GM08714 (cell line): ENCODE measurements at regions not wholly inside any gene's neighbourhood (a gene's known extent, or its start where the extent isn't known, plus 50 kb on each side); places are given as distances from the start of the nearest gene placed in this dataset.
A peak's percentile ranks its signal among the peaks of the same experiment; 100 is the strongest.
"Not testable (repeated sequence)": the region's sequence is repeated elsewhere in the genome, so short reads cannot be mapped to it uniquely, and the experiment has no call there.

Experiments
- H3K4me3 ChIP-seq: fragments of 200-500 bp; sonication (Bioruptor generic); 2 replicates; pipeline ENCODE4 v1.5.1; 2014; ENCODE audit warnings: mild to moderate bottlenecking, low read length, inconsistent platforms
- ZNF274 ChIP-seq: IDR thresholded peaks from 2 replicates; pipeline ENCODE4 v1.6.1; 2012; ENCODE audit warnings: mild to moderate bottlenecking, low read depth, low read length

GRCh38 chr6:137290601-137291261, 71.5 kb upstream of the IFNGR1 start:
- H3K4me3 ChIP-seq, result no peak overlapping the region
- no peak for TF ChIP-seq ZNF274

GRCh38 chr6:137286916-137287315, 67.7 kb upstream of the IFNGR1 start:
- H3K4me3 ChIP-seq, result no peak overlapping the region
- TF ChIP-seq ZNF274, result no peak

GRCh38 chr6:137286368-137286767, 67.2 kb upstream of the IFNGR1 start:
- TF ChIP-seq ZNF274, result no peak
- H3K4me3 ChIP-seq, result no peak overlapping the region

DNA sequence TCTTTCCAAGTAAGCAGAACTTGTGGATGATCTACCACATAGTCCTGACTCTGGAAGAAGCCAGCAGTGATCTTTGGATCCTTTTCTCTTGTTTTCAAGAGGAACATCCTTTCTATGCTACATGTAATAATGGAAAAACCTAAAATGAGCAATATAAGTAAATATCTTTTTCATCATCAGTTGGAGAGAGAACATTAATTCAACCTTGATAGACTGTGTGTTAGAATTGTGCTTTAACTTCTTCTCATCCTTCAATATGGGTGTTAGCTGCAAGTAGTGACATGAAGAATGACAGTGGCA, 65.6 kb upstream of the IFNGR1 start:
- no peak for TF ChIP-seq ZNF274
- no peak overlapping the region for H3K4me3 ChIP-seq

DNA sequence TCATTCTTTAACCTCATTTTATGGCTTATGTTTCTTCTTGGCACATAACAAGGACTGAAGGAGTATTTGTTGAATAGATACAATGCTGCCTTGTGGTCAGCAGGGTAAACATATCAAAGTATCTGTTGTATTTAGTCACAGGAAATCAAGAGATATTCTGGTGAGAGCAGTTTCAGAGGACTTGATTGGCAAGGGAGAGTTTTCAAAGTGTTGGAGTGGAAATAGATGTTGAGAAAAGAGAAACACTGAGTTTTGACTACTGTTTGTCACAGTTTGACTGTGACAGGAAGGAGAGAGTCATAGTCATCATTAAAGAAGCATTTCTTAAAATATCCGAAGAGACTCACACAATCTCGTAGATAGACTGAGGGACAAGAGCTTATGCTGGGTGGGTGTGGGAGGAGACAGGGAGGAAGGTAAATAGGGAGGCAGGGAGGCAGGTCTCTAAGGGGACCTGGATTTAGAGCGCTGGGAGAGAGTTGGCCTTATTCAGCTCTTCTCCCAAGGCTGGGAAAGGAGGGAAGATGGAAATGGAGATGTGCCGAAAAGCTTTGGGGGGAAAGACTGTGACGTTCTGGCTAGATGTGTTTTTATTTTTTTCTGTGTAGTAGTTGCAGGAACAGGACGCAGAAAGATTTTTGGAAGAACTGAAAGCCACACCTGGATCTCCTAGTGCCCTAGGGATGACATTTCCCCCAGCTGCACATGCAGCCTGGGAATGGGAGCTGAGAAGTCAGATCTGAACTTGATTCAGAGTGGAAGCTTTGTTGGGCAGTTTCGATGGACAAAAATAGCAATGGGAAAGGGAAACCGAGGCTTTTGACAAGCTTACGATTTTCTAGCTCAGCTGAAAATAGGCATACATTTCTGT, 65.0 kb upstream of the IFNGR1 start:
- H3K4me3 ChIP-seq, result peak overlapping the region; percentile 14; the same call in 1 of the 2 replicates
- TF ChIP-seq ZNF274, result no peak

DNA sequence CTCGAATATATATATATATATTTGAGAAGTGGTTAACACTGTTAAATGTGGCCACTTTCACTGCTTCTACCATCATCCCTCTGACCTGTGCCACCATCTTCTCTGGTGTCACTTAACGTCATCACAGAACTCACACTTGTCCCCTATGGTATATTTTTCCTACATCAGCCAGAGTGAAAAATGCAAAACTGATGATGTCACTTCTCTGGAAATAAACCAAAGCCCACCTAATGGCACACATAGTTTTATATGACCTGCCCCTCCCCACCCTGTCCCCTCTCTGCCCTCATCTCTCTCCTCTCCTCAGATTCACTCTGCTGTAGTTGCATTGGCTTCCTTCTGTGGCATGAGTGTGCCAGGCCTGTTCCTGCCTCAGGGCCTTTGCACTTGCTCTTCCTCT, 63.9 kb upstream of the IFNGR1 start:
- TF ChIP-seq ZNF274, result no peak
- H3K4me3 ChIP-seq, result no peak overlapping the region

- no peak for TF ChIP-seq ZNF274
- no peak overlapping the region for H3K4me3 ChIP-seq
These were observed 63.1 kb upstream of the IFNGR1 start for GRCh38 chr6:137282254-137282653.

DNA sequence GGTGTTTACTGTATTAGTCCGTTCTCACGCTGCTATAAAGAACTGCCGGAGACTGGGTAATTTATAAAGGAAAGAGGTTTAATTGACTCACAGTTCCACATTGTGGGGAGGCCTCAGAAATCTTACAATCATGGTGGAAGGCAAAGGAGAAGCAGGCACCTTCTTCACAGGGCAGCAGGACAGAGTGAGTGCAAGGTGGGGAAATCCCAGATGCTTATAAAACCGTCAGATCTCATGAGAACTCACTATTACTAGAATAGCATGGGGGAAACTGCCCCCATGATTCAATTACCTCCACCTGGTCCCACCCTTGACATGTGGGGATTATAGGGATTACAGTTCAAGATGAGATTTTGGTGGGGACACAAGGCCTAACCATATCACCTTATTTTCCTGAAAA, 60.1 kb upstream of the IFNGR1 start:
- not testable (repeated sequence) for H3K4me3 ChIP-seq

DNA sequence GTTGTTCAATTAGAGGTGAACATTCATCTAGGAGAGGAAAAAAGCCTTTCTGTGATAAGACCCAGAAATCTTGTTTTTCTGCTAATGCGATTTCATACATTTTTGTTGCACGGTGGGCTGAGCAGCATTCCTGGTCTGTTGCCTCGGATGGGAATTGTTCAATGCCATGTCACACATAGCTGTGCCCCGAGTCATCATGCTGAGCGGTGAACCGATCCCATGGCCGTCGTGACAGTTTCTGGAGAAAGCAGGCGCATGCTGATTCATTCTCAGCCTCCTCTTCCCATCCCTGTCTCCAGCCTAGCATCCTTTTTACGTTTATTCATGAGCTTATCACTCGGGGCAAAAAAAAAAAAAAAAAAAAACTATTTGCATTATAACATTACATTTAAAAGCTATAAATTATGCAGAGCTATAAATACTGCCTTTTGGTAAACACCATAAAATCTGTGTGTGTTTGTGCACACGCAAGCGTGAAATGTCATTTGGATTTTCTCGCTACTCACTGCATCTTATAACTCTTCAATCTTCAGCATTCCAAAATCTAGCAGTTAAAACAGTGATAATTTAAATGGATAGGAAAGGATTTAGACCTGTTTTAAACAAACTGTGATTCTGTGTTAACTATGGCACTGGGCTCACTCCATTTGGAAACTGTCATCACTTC, 58.9 kb upstream of the IFNGR1 start:
- no peak for TF ChIP-seq ZNF274
- H3K4me3 ChIP-seq, result no peak overlapping the region

DNA sequence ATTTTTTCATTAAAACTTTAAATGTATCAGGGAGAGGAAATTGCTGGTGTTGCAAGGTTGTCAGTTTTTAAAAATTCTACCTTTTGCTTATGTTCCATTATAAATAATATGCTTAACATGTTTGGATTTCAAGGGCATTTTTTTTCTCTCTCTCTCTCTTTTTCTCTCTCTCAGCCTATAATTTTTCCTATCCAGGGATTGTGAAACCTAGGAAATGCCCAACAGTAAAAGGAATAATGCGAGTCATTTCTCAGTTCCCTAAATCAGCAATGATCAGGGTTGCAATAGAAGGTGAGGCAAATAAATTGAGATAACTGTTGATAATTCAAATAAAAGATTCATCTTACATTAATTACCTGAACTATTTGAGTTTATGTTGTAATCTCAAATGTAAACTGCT, 53.2 kb upstream of the IFNGR1 start:
- no peak for TF ChIP-seq ZNF274

GRCh38 chr6:137271245-137272183, 52.3 kb upstream of the IFNGR1 start:
- no peak overlapping the region for H3K4me3 ChIP-seq
- TF ChIP-seq ZNF274, result no peak

More for the DNA sequence above, 53.2 kb upstream of the IFNGR1 start:
- no peak overlapping the region for H3K4me3 ChIP-seq

DNA sequence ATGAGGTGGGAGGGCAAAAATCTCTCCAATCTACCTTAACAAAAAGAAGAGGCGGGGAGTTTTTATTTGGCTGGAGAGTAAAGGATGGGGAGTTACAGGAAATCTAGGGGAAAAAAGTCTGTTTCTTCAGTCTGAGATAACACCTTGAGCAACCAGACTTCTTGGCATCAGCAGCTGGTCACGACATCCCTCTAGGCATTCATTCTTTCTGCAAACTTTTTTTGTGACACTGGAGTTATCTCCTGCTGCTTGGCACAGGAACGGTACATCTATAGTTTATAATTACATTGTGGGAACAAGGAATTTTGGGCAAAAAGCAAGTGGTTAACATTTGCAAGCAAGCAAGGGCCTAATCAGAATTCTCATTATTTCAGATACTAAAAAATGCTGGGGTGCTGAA, 50.6 kb upstream of the IFNGR1 start:
- TF ChIP-seq ZNF274, result no peak
- no peak overlapping the region for H3K4me3 ChIP-seq

- no peak overlapping the region for H3K4me3 ChIP-seq
- no peak for TF ChIP-seq ZNF274
These were observed 50.2 kb upstream of the IFNGR1 start for GRCh38 chr6:137269347-137269746.
